Liver (tissue), 8 donors: ENCODE measurements at regions not wholly inside any gene's neighbourhood (a gene's known extent, or its start where the extent isn't known, plus 50 kb on each side); places are given as distances from the start of the nearest gene placed in this dataset.

Experiments
- DNase-seq: peaks from one replicate; pipeline ENCODE4 v3.0.0-alpha.2; 2017; ENCODE audit warnings: low spot score
- H3K27ac ChIP-seq, 2 donors: one replicate each; pipeline ENCODE4 v1.7.0; 2013; ENCODE audit warnings: inconsistent platforms in 2 of 2, low read length in 2 of 2, control low read depth in 1 of 2, low read depth in 1 of 2, mild to moderate bottlenecking in 1 of 2
- H3K27me3 ChIP-seq, 4 donors: one replicate each; pipeline versions ENCODE4 v1.6.1 to v1.7.0; 2013; ENCODE audit warnings: low read length in 3 of 4, inconsistent platforms in 1 of 4, mild to moderate bottlenecking in 1 of 4, moderate library complexity in 1 of 4; ENCODE audit not compliant: control insufficient read depth in 4 of 4, insufficient read depth in 4 of 4
- H3K36me3 ChIP-seq, 4 donors: one replicate each; pipeline versions ENCODE4 v1.6.1 to v1.7.0; 2013; ENCODE audit warnings: low read length in 3 of 4, mild to moderate bottlenecking in 3 of 4, low read depth in 1 of 4, moderate library complexity in 1 of 4; ENCODE audit not compliant: control insufficient read depth in 4 of 4, insufficient read depth in 3 of 4
- H3K4me1 ChIP-seq, 4 donors: one replicate each; pipeline versions ENCODE4 v1.6.1 to v1.7.0; 2013; ENCODE audit warnings: low read length in 3 of 4, mild to moderate bottlenecking in 3 of 4, moderate library complexity in 1 of 4; ENCODE audit not compliant: control insufficient read depth in 4 of 4, insufficient read depth in 4 of 4
- H3K4me3 ChIP-seq, 3 donors: one replicate each; pipeline versions ENCODE4 v1.6.1 to v1.7.0; 2013; ENCODE audit warnings: low read length in 3 of 3, control low read depth in 1 of 3, low read depth in 1 of 3, mild to moderate bottlenecking in 1 of 3
- H3K9ac ChIP-seq, 2 donors: one replicate each; pipeline ENCODE4 v1.7.0; 2013; ENCODE audit warnings: low read length in 2 of 2, mild to moderate bottlenecking in 2 of 2, moderate library complexity in 2 of 2, control low read depth in 1 of 2, low read depth in 1 of 2
- H3K9me3 ChIP-seq, 4 donors: one replicate each; pipeline versions ENCODE4 v1.6.1 to v1.7.0; 2013; ENCODE audit warnings: low read length in 3 of 4; ENCODE audit not compliant: control insufficient read depth in 4 of 4
- CTCF ChIP-seq: fragments of 150-350 bp; IDR thresholded peaks from 2 replicates; pipeline ENCODE4 v1.5.1; 2017; ENCODE audit warnings: improper control_type of control experiment, low read depth, low read length; ENCODE audit not compliant: missing input control
- EGR1 ChIP-seq, 2 donors: IDR thresholded peaks; 2 replicates each; pipeline ENCODE4 v1.6.1; 2016 to 2018; ENCODE audit warnings: antibody characterized with exemption in 2 of 2, low read depth in 2 of 2
- FOXA1 ChIP-seq: IDR thresholded peaks from 2 replicates; pipeline ENCODE4 v1.6.1; 2016; ENCODE audit warnings: antibody characterized with exemption
- FOXA2 ChIP-seq: IDR thresholded peaks from 2 replicates; pipeline ENCODE4 v1.6.1; 2016; ENCODE audit warnings: antibody characterized with exemption
- GABPA ChIP-seq, 2 donors: IDR thresholded peaks in 1 of 2; conservative IDR thresholded peaks in 1 of 2; 2 replicates each; pipeline ENCODE4 v1.6.1; 2016; ENCODE audit warnings: antibody characterized with exemption in 2 of 2, mild to moderate bottlenecking in 1 of 2, moderate library complexity in 1 of 2
- HNF4A ChIP-seq, 2 donors: conservative IDR thresholded peaks; 2 replicates each; pipeline ENCODE4 v1.6.1; 2016; ENCODE audit warnings: antibody characterized with exemption in 2 of 2, mild to moderate bottlenecking in 2 of 2
- HNF4G ChIP-seq: IDR thresholded peaks from 2 replicates; pipeline ENCODE4 v1.6.1; 2016; ENCODE audit warnings: antibody characterized with exemption
- NR2F2 ChIP-seq: IDR thresholded peaks from 2 replicates; pipeline ENCODE4 v1.6.1; 2016; ENCODE audit warnings: antibody characterized with exemption
- RAD21 ChIP-seq, 2 donors: IDR thresholded peaks; 2 replicates each; pipeline ENCODE4 v1.6.1; 2016; ENCODE audit warnings: antibody characterized with exemption in 2 of 2, mild to moderate bottlenecking in 2 of 2
- REST ChIP-seq: IDR thresholded peaks from 2 replicates; pipeline ENCODE4 v1.6.1; 2016; ENCODE audit warnings: antibody characterized with exemption, mild to moderate bottlenecking
- RXRA ChIP-seq, 2 donors: IDR thresholded peaks; 2 replicates each; pipeline ENCODE4 v1.6.1; 2017 to 2018; ENCODE audit warnings: antibody characterized with exemption in 2 of 2, mild to moderate bottlenecking in 1 of 2
- TAF1 ChIP-seq: conservative IDR thresholded peaks from 2 replicates; pipeline ENCODE4 v1.6.1; 2016; ENCODE audit warnings: antibody characterized with exemption, mild to moderate bottlenecking
- YY1 ChIP-seq: IDR thresholded peaks from 2 replicates; pipeline ENCODE4 v1.6.1; 2016; ENCODE audit warnings: antibody characterized with exemption, mild to moderate bottlenecking
- WGBS: extraction: QIAGEN DNeasy Blood & Tissue Kit; methylation state at CpG from one replicate; pipeline ENCODE4 v1.1.7; 2013; 5-methylcytosine and 5-hydroxymethylcytosine counted together
- TF ChIP-seq, protein P1 (sequence below): IDR thresholded peaks from 2 replicates; pipeline ENCODE4 v1.6.1; 2016; ENCODE audit warnings: antibody characterized with exemption
- TF ChIP-seq, protein P2 (sequence below): IDR thresholded peaks from 2 replicates; pipeline ENCODE4 v1.6.1; 2016; ENCODE audit warnings: antibody characterized with exemption
- donor health status: healthy.
- donor health status: healthy.
- donor health status: healthy.
- donor health status: healthy.
- donor health status: healthy.

GRCh38 chr10:84700668-84701369 is 372.4 kb downstream of the CCSER2 start:
- H3K9me3 ChIP-seq = no peaks in the 10 kb centered on the region
- no peaks in the 10 kb centered on the region for H3K4me1 ChIP-seq
- no peak for DNase-seq
- WGBS = 71% methylated on average over 4 of the region's 4 CpGs
- TF ChIP-seq, protein P1, sequence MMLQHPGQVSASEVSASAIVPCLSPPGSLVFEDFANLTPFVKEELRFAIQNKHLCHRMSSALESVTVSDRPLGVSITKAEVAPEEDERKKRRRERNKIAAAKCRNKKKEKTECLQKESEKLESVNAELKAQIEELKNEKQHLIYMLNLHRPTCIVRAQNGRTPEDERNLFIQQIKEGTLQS = no peak
- TF ChIP-seq REST = no peak
- TF ChIP-seq HNF4A (conservative IDR thresholded peaks at IDR 0.05) = no peak
- TF ChIP-seq TAF1 = no peak
- TF ChIP-seq GABPA (IDR thresholded peaks at IDR 0.05 in 1 of 2, conservative IDR thresholded peaks at IDR 0.05 in 1 of 2) = no peak
- no peak for TF ChIP-seq FOXA2
- TF ChIP-seq RAD21 (IDR thresholded peaks at IDR 0.05) = no peak
- no peak for TF ChIP-seq HNF4G
- TF ChIP-seq RXRA (IDR thresholded peaks at IDR 0.05) = no peak
- no peak for TF ChIP-seq FOXA1
- TF ChIP-seq NR2F2 = no peak
- TF ChIP-seq, protein P2, sequence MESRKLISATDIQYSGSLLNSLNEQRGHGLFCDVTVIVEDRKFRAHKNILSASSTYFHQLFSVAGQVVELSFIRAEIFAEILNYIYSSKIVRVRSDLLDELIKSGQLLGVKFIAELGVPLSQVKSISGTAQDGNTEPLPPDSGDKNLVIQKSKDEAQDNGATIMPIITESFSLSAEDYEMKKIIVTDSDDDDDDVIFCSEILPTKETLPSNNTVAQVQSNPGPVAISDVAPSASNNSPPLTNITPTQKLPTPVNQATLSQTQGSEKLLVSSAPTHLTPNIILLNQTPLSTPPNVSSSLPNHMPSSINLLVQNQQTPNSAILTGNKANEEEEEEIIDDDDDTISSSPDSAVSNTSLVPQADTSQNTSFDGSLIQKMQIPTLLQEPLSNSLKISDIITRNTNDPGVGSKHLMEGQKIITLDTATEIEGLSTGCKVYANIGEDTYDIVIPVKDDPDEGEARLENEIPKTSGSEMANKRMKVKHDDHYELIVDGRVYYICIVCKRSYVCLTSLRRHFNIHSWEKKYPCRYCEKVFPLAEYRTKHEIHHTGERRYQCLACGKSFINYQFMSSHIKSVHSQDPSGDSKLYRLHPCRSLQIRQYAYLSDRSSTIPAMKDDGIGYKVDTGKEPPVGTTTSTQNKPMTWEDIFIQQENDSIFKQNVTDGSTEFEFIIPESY = no peak
- no peak for TF ChIP-seq YY1
- TF ChIP-seq EGR1 (IDR thresholded peaks at IDR 0.05; ENCODE audit: low read depth in 2 of 2) = no peak
- TF ChIP-seq CTCF = no peak
- no peak overlapping the region for H3K9ac ChIP-seq
- no peaks in the 10 kb centered on the region for H3K36me3 ChIP-seq
- H3K4me3 ChIP-seq = no peak overlapping the region
- H3K27ac ChIP-seq = no peak overlapping the region
- no peaks in the 10 kb centered on the region for H3K27me3 ChIP-seq

DNA sequence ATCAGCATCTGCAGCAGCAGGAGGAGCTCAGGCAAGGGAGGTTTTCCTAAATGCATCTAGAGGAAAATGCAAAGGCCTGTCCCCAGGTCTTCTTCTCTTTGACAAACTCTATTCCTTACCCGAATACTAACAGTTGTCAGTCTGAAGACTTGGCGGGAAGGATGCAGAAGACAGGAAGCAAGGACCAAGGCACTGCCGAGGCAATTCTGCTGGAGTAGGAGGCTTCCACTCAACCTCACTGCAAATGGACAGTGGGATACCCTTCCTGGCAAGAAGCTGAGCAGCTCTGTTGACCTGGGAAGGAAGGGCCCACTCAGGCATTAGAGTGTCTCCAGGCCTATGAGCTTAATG is 373.0 kb downstream of the CCSER2 start:
- WGBS = 89% methylated on average over 3 of the region's 3 CpGs
- Histone ChIP-seq H3K9me3 (no peaks in the 10 kb centered on the region), H3K4me1 (no peaks in the 10 kb centered on the region), H3K27me3 (no peaks in the 10 kb centered on the region), H3K36me3 (no peaks in the 10 kb centered on the region), H3K9ac (no peak overlapping the region), H3K4me3 (no peak overlapping the region), H3K27ac (no peak overlapping the region)
- DNase-seq = no peak
- TF ChIP-seq REST (no peak), RAD21 (IDR thresholded peaks at IDR 0.05) (no peak), TAF1 (no peak)
- TF ChIP-seq, protein P1 = no peak
